EH (cell line): ENCODE measurements at regions not wholly inside any gene's neighbourhood (a gene's known extent, or its start where the extent isn't known, plus 50 kb on each side); places are given as distances from the start of the nearest gene placed in this dataset.
A peak's percentile ranks its signal among the peaks of the same experiment; 100 is the strongest.
"Not testable (repeated sequence)": the region's sequence is repeated elsewhere in the genome, so short reads cannot be mapped to it uniquely, and the experiment has no call there.

Source experiments
- DNase-seq: peaks from one replicate; pipeline ENCODE4 v3.0.0-alpha.2; 2015; ENCODE audit warnings: low read depth

GRCh38 chr7:85714043-85714578 lies 527.3 kb upstream of the SEMA3D start:
- no peak for DNase-seq

- DNase-seq = no peak
These were observed 526.3 kb upstream of the SEMA3D start for GRCh38 chr7:85713171-85713570.

GRCh38 chr7:85711894-85712293 lies 525.0 kb upstream of the SEMA3D start:
- no peak for DNase-seq

DNA sequence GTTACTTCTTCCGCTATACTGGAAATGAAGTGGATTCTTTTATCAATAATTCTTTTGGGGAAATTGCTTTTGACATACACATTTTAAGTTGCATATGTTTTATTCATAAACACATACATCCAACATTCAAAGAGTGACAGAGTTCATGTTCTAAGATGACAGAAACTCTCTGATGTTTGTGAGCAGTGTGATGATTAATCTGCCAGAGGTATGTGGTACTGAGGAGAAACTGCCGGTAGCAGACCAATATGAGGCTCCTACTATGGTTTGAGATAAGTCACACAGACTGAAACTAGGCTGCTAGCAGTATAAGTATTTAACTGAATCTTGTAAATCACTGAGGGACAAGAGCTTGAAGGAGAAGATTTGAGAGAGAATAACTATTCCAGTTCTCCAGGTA lies 524.1 kb upstream of the SEMA3D start:
- DNase-seq = no peak

DNA sequence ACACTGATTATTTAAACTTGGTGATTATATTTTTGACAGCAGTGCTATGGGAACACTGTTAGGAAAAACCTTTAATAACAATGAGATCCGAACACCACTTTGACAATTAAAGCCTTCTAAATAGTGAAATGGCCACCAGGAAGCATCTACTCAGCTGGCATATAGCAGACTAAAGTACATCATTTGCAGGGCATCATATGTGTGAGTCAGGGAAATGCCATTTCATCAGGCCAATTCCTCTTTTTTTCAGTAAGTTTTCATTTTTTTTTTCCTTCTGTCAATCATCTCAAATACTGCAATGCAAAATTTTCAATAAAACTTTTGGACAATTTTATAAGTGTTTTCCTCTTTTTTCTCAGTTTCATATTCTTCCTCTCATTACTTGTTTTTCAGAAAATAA lies 521.4 kb upstream of the SEMA3D start:
- no peak for DNase-seq

DNA sequence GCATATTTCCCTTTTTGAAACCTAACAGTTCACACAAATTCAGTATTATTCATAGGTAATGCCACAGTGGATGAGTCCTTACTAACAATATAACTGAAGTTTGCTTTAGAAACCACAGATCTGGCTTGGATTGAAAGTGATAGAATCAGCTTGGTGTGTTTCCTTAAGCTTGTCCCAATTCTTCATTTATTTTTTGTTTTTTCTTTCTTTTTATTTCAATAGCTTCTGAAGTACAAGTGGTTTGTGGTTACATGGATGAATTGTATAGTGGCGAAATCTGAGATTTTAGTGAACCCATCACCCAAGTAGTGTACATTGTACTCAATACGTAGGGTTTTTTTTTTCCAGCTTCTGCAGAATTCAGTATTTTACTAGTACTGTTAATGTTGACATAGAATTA lies 518.2 kb upstream of the SEMA3D start:
- no peak for DNase-seq

DNA sequence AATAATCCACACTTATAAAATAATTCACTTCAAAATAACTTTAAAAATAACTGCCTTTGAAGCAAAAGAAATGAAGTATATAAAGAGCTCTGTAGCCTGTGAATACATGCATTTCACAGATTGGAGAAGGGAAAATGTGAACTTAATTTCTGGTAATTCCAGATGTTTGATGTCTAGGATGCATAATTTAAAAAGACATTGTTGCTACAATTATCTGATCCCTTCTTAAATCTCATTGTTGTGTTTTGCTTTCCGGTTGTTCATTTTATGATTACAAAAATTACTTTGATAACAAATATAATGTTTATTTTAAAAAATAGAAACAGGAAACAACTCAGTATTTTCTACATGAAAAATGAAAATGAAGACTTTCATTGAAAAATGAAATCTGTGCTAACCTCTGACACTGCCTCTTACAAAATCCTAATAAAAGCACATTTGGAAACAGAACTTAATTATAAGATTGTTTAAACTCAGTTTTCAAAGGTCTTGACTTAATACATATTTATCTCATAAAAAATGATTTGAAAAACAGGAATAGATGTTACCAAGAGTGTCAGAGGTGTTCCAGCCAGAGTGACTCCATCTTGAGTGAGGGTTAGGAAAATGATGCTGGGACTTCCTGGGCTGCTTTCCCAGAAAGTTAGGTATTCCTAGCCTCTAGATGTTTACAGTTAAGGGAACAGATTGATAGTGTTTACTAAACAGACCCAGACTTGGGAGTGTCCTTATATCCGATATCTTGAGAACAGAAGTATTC lies 516.6 kb upstream of the SEMA3D start:
- no peak for DNase-seq

DNA sequence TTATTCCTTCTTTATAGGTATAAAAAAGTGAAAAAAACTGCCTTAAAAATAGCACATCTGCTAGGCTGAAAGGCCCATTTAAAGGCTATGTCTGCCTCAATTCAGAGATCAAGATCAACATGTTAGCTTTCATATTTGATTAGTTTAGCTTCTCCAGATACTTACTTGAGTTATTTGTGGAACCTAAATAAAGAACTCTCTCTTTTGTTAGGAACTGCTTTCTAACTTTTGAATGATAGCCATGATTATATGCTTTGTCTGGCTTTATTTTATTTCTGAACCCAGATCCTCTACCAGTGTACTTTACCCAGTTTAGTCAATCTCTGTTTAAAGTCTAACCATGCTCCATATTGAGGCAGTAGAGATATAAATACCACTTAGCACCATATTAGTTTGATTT lies 515.5 kb upstream of the SEMA3D start:
- no peak for DNase-seq

DNA sequence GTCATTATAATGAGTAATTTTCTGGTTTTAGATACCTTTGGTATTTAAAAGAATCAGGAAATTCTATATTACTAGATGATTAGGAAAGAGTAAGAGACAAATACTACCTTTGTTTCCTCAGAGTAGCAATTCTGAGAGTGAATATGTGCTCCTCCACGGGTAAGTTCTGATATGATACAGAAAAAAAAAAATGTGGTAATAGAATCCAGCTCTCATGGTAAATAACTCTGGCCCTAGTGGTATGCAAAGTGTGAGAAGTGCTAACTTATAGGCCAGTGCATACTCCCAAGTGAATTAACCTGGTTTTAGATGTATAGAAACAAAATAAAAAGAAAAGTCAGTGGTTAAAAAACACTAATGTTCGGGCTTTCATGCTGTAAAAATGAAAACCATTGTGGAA lies 512.6 kb upstream of the SEMA3D start:
- DNase-seq = no peak

DNA sequence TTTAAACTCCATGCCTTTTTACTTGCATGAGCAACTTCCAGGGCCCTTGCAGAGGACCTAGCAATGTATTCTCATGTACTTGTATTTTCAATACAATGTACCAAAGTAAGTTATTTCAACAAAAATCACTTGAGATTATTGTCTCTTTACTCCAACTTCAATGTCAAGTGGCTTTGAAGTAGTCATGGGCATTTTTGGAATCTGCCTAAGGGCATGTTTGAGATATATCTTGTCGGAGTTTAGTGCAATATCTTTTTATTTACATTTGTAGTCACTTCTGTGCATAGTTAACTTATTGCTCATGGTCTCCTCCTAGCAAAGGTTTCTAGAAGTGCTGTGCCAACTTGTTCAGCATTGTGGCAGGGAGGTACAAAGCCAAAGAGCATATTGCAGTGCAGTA lies 508.7 kb upstream of the SEMA3D start:
- peak; percentile 49 for DNase-seq

- DNase-seq = no peak
These were observed 508.2 kb upstream of the SEMA3D start for GRCh38 chr7:85695041-85695440.

DNA sequence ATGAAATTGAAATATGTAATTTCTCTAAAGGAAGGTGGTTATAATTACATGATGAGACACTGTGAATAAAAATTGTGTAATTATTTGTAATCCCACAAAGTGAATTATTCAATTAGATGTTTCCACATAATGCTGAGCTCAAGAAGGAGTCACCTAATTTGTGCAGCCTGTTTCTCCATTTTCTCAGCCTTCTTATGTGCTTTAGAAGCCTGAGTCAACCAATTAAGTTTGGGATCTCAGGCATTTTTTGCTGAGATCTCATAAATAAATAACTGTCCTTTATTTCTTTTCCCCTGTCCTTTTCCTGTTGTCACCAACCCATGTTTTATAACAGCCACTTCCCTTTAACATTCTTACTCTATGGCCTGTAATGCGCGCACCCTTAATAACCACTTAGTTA lies 506.5 kb upstream of the SEMA3D start:
- peak; percentile 16 for DNase-seq

DNA sequence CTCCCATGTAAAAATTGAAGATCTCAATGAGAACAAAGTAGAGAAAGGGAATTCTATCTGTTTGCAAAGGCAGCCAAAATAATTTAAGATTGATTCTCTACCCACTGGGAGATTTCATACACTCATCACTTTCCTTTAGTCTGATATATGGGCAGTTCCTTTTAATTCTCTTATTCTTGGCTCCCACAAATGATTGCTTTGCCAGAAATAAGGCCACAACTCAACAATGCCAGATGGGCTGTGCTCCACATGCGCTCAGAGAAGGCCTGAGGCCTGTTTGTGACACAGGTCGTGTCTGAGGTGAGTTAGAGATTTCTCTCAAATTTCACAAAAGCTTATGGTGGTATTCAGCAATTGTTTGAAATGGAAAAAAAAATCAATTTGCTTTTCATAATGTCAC lies 501.9 kb upstream of the SEMA3D start:
- DNase-seq = no peak

- no peak for DNase-seq
These were observed 499.7 kb upstream of the SEMA3D start for GRCh38 chr7:85686401-85687181.

DNA sequence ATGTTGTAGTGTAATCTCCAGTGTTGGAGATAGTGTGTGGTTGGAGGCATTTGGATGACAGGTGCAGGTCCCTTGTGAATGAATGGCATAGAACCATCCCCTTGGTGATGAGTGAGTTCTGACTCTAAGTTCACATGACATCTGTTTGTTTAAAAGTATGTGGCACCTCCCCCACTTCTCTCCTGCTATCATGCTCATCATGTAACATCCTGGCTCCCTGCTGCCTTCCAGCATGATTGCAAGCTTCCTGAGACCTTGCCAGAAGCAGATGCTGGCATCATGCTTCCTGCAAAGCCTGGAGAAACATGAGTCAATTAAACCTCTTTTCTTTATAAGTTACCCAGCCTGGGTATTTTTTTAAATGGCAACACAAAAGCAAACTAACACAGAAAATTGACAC lies 499.0 kb upstream of the SEMA3D start:
- peak; percentile 18 for DNase-seq

DNA sequence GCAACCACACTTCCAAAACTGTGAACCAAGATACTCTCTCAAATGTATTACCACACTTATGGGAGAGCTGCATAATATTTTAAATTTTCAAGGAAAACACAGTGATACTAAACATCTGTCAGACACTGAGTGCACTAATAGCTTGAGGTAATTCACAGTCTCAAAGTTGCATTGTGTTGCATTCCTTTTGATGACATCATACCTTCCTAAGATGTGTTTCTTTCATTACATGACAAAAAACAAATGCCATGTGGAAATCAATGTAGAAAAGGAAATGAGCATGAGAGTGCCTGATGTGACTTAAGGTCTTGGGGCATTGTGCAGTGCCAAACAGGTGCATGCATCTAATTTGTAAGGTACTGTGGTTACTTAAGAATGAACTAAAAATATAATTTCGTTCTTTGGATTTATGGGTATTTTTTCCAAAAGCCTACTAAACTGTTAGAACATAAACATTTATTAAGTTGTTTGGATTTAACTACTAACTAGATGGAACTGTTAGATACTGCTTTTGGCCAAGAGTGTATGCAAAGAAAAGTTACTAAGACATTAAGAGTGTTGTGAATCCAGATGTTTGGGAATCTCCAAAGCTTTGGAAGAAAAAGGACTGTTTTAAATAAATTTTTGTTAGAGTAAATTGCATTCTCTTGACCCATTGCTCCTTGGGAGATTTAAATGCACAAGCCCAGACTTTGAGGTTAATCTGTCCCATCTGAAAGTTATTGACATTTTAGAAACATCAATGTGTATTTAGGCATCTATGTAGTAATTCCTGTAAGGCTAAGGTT lies 496.2 kb upstream of the SEMA3D start:
- DNase-seq = peak; percentile 13

GRCh38 chr7:85681241-85681640 lies 494.4 kb upstream of the SEMA3D start:
- DNase-seq = no peak

GRCh38 chr7:85675093-85675492 lies 488.2 kb upstream of the SEMA3D start:
- not testable (repeated sequence) for DNase-seq

- DNase-seq = peak; percentile 29
These were observed 487.0 kb upstream of the SEMA3D start for GRCh38 chr7:85673876-85674275.

DNA sequence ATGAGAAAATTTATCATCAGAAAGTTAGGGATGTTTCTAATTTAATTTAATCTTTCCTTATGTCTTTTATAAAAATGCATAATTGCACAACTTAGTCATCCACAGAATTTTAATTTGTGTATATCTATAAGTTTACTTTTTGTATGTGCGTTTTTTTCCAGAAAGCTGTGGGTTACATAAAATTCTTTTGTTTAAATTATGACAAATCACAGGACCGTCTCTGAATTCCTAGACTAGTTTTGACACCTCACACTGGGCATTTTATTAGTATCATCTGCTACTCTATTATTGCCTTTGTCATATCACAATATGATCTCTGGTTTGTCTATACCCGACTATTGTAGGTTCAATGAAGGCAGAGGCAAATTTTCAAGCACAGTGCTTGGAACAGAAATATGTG lies 482.4 kb upstream of the SEMA3D start:
- DNase-seq = peak; percentile 31

GRCh38 chr7:85664341-85664740 lies 477.5 kb upstream of the SEMA3D start:
- no peak for DNase-seq

DNA sequence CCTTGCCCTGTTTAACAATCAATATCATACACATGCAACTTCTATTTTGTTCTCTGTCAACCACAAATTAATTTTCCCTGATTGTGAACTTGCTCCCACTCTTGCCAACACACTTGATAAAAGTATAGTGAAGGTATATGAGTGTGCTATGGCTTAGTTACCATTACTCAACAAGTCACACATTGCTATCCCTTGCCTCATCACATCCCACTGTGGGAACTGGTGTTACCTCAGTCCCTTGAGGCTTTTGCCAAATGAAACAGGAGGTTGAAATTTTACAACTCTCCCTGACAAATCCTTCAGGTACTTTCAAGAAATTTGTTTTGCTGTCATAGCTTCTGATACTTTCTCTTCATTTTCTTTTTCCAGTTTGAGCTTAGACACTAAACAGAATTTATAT lies 472.5 kb upstream of the SEMA3D start:
- DNase-seq = no peak

GRCh38 chr7:85655252-85655651 lies 468.4 kb upstream of the SEMA3D start:
- DNase-seq = no peak
